ENCODE measurements at regions not wholly inside any gene's neighbourhood (a gene's known extent, or its start where the extent isn't known, plus 50 kb on each side); places are given as distances from the start of the nearest gene placed in this dataset.

DNA sequence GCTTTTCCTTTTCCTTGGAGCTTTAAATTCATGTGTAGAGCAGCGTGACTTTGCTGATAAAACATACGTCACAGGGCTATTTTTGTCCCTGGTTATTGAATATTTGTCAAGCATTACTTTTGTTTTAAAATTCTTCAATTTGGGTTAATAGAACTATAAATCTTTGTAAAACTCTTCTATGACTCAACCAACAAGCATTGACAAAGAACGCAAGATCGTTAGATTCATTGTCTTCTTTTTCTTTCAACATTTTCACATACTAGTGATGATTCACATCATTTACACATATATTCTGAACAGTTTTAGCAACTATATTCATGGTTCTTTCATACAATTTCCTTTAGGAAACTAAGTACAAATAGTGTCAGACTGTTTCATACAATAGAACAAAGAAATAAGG lies 72.0 kb upstream of the GPM6A start:
- no peak for ATAC-seq
- Mint-ChIP-seq H3K4me3 (no peak overlapping the region), H3K27ac (no peak overlapping the region), H3K36me3 (peaks cover 9% of the 10 kb centered on the region), H3K27me3 (ENCODE audit: low read depth) (no peaks in the 10 kb centered on the region; the same call in 1 of the 2 replicates), H3K4me1 (no peaks in the 10 kb centered on the region), H3K9me3 (peaks cover 17% of the 10 kb centered on the region)
- DNase-seq (ENCODE audit: low spot score), result no peak
- ChIA-PET CTCF (no interaction called here), POLR2A (no interaction called here)
- TF ChIP-seq NFYB (CRISPR knock-in tag; conservative IDR thresholded peaks at IDR 0.05; ENCODE audit: low read depth) (no peak), TEAD1 (CRISPR knock-in tag; IDR thresholded peaks at IDR 0.05) (no peak), SOX15 (CRISPR knock-in tag; IDR thresholded peaks at IDR 0.05) (no peak), CREB1 (CRISPR knock-in tag; IDR thresholded peaks at IDR 0.05) (no peak), ESRRA (CRISPR knock-in tag; IDR thresholded peaks at IDR 0.05; ENCODE audit: borderline replicate concordance) (no peak), SMAD4 (CRISPR knock-in tag; IDR thresholded peaks at IDR 0.05) (no peak)
- TF ChIP-seq, protein P1, sequence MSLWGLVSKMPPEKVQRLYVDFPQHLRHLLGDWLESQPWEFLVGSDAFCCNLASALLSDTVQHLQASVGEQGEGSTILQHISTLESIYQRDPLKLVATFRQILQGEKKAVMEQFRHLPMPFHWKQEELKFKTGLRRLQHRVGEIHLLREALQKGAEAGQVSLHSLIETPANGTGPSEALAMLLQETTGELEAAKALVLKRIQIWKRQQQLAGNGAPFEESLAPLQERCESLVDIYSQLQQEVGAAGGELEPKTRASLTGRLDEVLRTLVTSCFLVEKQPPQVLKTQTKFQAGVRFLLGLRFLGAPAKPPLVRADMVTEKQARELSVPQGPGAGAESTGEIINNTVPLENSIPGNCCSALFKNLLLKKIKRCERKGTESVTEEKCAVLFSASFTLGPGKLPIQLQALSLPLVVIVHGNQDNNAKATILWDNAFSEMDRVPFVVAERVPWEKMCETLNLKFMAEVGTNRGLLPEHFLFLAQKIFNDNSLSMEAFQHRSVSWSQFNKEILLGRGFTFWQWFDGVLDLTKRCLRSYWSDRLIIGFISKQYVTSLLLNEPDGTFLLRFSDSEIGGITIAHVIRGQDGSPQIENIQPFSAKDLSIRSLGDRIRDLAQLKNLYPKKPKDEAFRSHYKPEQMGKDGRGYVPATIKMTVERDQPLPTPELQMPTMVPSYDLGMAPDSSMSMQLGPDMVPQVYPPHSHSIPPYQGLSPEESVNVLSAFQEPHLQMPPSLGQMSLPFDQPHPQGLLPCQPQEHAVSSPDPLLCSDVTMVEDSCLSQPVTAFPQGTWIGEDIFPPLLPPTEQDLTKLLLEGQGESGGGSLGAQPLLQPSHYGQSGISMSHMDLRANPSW (CRISPR knock-in tag; conservative IDR thresholded peaks at IDR 0.05; ENCODE audit: low read depth), result no peak
- TF ChIP-seq, protein P2, sequence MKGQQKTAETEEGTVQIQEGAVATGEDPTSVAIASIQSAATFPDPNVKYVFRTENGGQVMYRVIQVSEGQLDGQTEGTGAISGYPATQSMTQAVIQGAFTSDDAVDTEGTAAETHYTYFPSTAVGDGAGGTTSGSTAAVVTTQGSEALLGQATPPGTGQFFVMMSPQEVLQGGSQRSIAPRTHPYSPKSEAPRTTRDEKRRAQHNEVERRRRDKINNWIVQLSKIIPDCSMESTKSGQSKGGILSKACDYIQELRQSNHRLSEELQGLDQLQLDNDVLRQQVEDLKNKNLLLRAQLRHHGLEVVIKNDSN (CRISPR knock-in tag; IDR thresholded peaks at IDR 0.05), result no peak
- TF ChIP-seq, protein P3, sequence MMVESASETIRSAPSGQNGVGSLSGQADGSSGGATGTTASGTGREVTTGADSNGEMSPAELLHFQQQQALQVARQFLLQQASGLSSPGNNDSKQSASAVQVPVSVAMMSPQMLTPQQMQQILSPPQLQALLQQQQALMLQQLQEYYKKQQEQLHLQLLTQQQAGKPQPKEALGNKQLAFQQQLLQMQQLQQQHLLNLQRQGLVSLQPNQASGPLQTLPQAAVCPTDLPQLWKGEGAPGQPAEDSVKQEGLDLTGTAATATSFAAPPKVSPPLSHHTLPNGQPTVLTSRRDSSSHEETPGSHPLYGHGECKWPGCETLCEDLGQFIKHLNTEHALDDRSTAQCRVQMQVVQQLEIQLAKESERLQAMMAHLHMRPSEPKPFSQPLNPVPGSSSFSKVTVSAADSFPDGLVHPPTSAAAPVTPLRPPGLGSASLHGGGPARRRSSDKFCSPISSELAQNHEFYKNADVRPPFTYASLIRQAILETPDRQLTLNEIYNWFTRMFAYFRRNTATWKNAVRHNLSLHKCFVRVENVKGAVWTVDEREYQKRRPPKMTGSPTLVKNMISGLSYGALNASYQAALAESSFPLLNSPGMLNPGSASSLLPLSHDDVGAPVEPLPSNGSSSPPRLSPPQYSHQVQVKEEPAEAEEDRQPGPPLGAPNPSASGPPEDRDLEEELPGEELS (CRISPR knock-in tag; IDR thresholded peaks at IDR 0.05), result no peak
- TF ChIP-seq, protein P4, sequence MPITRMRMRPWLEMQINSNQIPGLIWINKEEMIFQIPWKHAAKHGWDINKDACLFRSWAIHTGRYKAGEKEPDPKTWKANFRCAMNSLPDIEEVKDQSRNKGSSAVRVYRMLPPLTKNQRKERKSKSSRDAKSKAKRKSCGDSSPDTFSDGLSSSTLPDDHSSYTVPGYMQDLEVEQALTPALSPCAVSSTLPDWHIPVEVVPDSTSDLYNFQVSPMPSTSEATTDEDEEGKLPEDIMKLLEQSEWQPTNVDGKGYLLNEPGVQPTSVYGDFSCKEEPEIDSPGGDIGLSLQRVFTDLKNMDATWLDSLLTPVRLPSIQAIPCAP (CRISPR knock-in tag; IDR thresholded peaks at IDR 0.05), result no peak
- TF ChIP-seq, protein P5, sequence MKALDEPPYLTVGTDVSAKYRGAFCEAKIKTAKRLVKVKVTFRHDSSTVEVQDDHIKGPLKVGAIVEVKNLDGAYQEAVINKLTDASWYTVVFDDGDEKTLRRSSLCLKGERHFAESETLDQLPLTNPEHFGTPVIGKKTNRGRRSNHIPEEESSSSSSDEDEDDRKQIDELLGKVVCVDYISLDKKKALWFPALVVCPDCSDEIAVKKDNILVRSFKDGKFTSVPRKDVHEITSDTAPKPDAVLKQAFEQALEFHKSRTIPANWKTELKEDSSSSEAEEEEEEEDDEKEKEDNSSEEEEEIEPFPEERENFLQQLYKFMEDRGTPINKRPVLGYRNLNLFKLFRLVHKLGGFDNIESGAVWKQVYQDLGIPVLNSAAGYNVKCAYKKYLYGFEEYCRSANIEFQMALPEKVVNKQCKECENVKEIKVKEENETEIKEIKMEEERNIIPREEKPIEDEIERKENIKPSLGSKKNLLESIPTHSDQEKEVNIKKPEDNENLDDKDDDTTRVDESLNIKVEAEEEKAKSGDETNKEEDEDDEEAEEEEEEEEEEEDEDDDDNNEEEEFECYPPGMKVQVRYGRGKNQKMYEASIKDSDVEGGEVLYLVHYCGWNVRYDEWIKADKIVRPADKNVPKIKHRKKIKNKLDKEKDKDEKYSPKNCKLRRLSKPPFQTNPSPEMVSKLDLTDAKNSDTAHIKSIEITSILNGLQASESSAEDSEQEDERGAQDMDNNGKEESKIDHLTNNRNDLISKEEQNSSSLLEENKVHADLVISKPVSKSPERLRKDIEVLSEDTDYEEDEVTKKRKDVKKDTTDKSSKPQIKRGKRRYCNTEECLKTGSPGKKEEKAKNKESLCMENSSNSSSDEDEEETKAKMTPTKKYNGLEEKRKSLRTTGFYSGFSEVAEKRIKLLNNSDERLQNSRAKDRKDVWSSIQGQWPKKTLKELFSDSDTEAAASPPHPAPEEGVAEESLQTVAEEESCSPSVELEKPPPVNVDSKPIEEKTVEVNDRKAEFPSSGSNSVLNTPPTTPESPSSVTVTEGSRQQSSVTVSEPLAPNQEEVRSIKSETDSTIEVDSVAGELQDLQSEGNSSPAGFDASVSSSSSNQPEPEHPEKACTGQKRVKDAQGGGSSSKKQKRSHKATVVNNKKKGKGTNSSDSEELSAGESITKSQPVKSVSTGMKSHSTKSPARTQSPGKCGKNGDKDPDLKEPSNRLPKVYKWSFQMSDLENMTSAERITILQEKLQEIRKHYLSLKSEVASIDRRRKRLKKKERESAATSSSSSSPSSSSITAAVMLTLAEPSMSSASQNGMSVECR (CRISPR knock-in tag; IDR thresholded peaks at IDR 0.05; ENCODE audit: borderline replicate concordance), result no peak
- TF ChIP-seq, protein P6, sequence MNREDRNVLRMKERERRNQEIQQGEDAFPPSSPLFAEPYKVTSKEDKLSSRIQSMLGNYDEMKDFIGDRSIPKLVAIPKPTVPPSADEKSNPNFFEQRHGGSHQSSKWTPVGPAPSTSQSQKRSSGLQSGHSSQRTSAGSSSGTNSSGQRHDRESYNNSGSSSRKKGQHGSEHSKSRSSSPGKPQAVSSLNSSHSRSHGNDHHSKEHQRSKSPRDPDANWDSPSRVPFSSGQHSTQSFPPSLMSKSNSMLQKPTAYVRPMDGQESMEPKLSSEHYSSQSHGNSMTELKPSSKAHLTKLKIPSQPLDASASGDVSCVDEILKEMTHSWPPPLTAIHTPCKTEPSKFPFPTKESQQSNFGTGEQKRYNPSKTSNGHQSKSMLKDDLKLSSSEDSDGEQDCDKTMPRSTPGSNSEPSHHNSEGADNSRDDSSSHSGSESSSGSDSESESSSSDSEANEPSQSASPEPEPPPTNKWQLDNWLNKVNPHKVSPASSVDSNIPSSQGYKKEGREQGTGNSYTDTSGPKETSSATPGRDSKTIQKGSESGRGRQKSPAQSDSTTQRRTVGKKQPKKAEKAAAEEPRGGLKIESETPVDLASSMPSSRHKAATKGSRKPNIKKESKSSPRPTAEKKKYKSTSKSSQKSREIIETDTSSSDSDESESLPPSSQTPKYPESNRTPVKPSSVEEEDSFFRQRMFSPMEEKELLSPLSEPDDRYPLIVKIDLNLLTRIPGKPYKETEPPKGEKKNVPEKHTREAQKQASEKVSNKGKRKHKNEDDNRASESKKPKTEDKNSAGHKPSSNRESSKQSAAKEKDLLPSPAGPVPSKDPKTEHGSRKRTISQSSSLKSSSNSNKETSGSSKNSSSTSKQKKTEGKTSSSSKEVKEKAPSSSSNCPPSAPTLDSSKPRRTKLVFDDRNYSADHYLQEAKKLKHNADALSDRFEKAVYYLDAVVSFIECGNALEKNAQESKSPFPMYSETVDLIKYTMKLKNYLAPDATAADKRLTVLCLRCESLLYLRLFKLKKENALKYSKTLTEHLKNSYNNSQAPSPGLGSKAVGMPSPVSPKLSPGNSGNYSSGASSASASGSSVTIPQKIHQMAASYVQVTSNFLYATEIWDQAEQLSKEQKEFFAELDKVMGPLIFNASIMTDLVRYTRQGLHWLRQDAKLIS (CRISPR knock-in tag; IDR thresholded peaks at IDR 0.05; ENCODE audit: borderline replicate concordance), result no peak
- TF ChIP-seq, protein P7, sequence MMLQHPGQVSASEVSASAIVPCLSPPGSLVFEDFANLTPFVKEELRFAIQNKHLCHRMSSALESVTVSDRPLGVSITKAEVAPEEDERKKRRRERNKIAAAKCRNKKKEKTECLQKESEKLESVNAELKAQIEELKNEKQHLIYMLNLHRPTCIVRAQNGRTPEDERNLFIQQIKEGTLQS (CRISPR knock-in tag; conservative IDR thresholded peaks at IDR 0.05), result no peak
- TF ChIP-seq, protein P8, sequence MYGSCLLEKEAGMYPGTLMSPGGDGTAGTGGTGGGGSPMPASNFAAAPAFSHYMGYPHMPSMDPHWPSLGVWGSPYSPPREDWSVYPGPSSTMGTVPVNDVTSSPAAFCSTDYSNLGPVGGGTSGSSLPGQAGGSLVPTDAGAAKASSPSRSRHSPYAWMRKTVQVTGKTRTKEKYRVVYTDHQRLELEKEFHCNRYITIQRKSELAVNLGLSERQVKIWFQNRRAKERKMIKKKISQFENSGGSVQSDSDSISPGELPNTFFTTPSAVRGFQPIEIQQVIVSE (CRISPR knock-in tag; IDR thresholded peaks at IDR 0.05; ENCODE audit: borderline replicate concordance), result no peak
- TF ChIP-seq, protein P9, sequence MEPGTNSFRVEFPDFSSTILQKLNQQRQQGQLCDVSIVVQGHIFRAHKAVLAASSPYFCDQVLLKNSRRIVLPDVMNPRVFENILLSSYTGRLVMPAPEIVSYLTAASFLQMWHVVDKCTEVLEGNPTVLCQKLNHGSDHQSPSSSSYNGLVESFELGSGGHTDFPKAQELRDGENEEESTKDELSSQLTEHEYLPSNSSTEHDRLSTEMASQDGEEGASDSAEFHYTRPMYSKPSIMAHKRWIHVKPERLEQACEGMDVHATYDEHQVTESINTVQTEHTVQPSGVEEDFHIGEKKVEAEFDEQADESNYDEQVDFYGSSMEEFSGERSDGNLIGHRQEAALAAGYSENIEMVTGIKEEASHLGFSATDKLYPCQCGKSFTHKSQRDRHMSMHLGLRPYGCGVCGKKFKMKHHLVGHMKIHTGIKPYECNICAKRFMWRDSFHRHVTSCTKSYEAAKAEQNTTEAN (CRISPR knock-in tag; IDR thresholded peaks at IDR 0.05), result no peak
- TF ChIP-seq, protein P10, sequence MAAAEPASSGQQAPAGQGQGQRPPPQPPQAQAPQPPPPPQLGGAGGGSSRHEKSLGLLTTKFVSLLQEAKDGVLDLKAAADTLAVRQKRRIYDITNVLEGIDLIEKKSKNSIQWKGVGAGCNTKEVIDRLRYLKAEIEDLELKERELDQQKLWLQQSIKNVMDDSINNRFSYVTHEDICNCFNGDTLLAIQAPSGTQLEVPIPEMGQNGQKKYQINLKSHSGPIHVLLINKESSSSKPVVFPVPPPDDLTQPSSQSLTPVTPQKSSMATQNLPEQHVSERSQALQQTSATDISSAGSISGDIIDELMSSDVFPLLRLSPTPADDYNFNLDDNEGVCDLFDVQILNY (CRISPR knock-in tag; IDR thresholded peaks at IDR 0.05), result no peak

Data from WTC11 (cell line).